DOHH2 (cell line): ENCODE measurements at regions not wholly inside any gene's neighbourhood (a gene's known extent, or its start where the extent isn't known, plus 50 kb on each side); places are given as distances from the start of the nearest gene placed in this dataset.

Experiments used
- H3F3A ChIP-seq: fragments of 200-600 bp; sonication (generic), shearing (Covaris generic); 2 replicates; pipeline ENCODE4 v1.6.0; 2016; ENCODE audit warnings: antibody characterized with exemption, mild to moderate bottlenecking; ENCODE audit not compliant: control insufficient read depth, insufficient read depth
- H3K27ac ChIP-seq: fragments of 200-600 bp; sonication (generic); 2 replicates; pipeline ENCODE4 v1.5.1; 2014; ENCODE audit warnings: low read depth, mild to moderate bottlenecking, low read length, moderate library complexity
- H3K27me3 ChIP-seq: fragments of 200-600 bp; sonication (generic); 2 replicates; pipeline ENCODE4 v1.6.1; 2014; ENCODE audit warnings: mild to moderate bottlenecking, low read length, mixed read lengths; ENCODE audit not compliant: control insufficient read depth
- H3K36me3 ChIP-seq: fragments of 200-600 bp; sonication (generic); 2 replicates; pipeline ENCODE4 v1.6.1; 2014; ENCODE audit warnings: mild to moderate bottlenecking, low read length, moderate library complexity, mixed read lengths; ENCODE audit not compliant: control insufficient read depth
- H3K4me1 ChIP-seq: fragments of 200-600 bp; sonication (generic); 2 replicates; pipeline ENCODE4 v1.6.1; 2014; ENCODE audit warnings: mild to moderate bottlenecking, low read length, mixed read lengths; ENCODE audit not compliant: control insufficient read depth
- H3K4me2 ChIP-seq: fragments of 200-600 bp; sonication (generic); 2 replicates; pipeline ENCODE4 v1.6.0; 2014; ENCODE audit warnings: mild to moderate bottlenecking, low read length, moderate library complexity
- H3K4me3 ChIP-seq: fragments of 200-600 bp; sonication (generic); 2 replicates; pipeline ENCODE4 v1.5.1; 2014; ENCODE audit warnings: mild to moderate bottlenecking, low read length, mixed read lengths
- H3K79me2 ChIP-seq: fragments of 200-600 bp; sonication (generic); 2 replicates; pipeline ENCODE4 v1.6.1; 2014; ENCODE audit warnings: mild to moderate bottlenecking, low read length, mixed read lengths; ENCODE audit not compliant: control insufficient read depth
- H3K9me2 ChIP-seq: fragments of 200-600 bp; sonication (generic); replicated peaks from 2 replicates; pipeline ENCODE4 v1.6.1; 2014; ENCODE audit warnings: mild to moderate bottlenecking, low read length, mixed read lengths; ENCODE audit not compliant: control insufficient read depth
- H3K9me3 ChIP-seq: fragments of 200-600 bp; sonication (generic); 2 replicates; pipeline ENCODE4 v1.6.1; 2014; ENCODE audit warnings: antibody characterized with exemption, low read length, mixed read lengths; ENCODE audit not compliant: control insufficient read depth, insufficient read depth
- H4K20me1 ChIP-seq: fragments of 200-600 bp; sonication (generic); 2 replicates; pipeline ENCODE4 v1.6.0; 2014; ENCODE audit warnings: low read depth, mild to moderate bottlenecking, antibody characterized with exemption, low read length, moderate library complexity; ENCODE audit not compliant: control insufficient read depth, insufficient read depth
- CTCF ChIP-seq: fragments of 200-600 bp; sonication (generic); IDR thresholded peaks from one replicate; pipeline ENCODE4 v1.5.1; 2014; ENCODE audit warnings: antibody characterized with exemption, mild to moderate bottlenecking, low read depth, low read length; ENCODE audit not compliant: poor library complexity, severe bottlenecking
- EZH2phosphoT487 ChIP-seq: fragments of 200-600 bp; sonication (generic); IDR thresholded peaks from 2 replicates; pipeline ENCODE4 v1.6.1; 2017; ENCODE audit warnings: borderline replicate concordance, mild to moderate bottlenecking, antibody characterized with exemption, low read length, moderate library complexity, mixed read lengths

- H3F3A ChIP-seq = no peaks in the 10 kb centered on the region
- no peak overlapping the region for H3K4me3 ChIP-seq
- no peaks in the 10 kb centered on the region for H3K9me3 ChIP-seq
- H3K4me1 ChIP-seq = no peaks in the 10 kb centered on the region
- no peak for TF ChIP-seq EZH2phosphoT487
- no peak for TF ChIP-seq CTCF
- no peaks in the 10 kb centered on the region for H4K20me1 ChIP-seq
- H3K27me3 ChIP-seq = no peaks in the 10 kb centered on the region
- H3K9me2 ChIP-seq = no peaks in the 10 kb centered on the region
- H3K36me3 ChIP-seq = no peaks in the 10 kb centered on the region
- no peak overlapping the region for H3K27ac ChIP-seq
- no peak overlapping the region for H3K4me2 ChIP-seq
- no peaks in the 10 kb centered on the region for H3K79me2 ChIP-seq
These were observed 49.8 kb upstream of the SSTR4 start for GRCh38 chr20:22985239-22985778.
